Stimulated activated CD8-positive, alpha-beta memory T cell treated with anti-CD3 and anti-CD28 coated beads, Interleukin-15, amount 100 ng/mL, for 48 hours (primary cell): ENCODE measurements at regions not wholly inside any gene's neighbourhood (a gene's known extent, or its start where the extent isn't known, plus 50 kb on each side); places are given as distances from the start of the nearest gene placed in this dataset.

ENCODE experiments used
- DNase-seq, 2 donors: peaks; one replicate each; pipeline ENCODE4 v3.0.0-alpha.2; 2020; ENCODE audit warnings: low read depth in 2 of 2

DNA sequence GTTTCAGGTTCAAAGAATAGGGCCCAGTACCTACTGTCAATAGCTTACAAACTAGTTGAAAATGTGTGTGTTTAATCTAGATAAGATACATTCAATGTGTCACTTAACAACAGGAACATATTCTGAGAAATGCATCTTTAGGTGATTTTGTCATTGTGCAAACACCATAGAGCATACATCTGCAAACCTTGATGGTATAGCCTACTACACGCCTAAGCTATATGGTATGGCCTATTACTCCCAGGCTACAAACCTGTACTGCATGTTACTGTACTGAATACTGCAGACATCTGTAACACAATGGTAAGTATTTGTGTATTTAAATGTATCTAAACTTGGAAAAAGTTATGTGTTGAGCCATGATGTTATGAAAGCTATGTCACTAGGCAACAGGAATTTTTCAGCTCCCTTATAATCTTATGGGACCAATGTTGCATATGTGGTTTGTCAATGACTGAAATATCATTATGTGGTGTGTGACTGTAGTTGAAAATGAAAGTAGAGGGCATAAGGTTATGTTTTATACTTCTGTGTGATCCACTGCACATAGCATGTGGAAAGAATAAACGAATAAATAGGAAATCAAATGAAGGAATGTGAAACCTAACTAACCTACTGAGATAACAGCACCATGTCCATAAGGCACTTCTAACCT lies 129.0 kb upstream of the CAMK1G start:
- DNase-seq: no peak

DNA sequence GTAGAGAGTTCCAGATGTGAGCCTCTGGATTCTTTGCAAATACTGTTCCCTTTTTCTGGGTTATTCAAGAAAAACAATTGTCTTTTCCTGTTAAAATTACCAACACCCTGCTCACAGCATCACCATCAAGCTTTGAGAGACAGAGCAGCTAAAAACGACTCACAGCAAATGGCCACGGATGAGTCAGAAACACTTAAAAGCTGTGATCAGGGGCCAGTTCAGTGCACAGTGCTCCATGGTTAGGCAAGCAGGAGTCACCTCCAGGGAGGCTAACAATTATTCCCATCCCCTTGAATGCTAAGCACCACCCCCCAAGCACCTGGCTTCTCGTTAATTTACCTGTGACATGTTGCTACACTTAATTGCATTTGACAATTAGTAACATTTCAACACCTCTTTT lies 128.4 kb upstream of the CAMK1G start:
- DNase-seq: no peak

DNA sequence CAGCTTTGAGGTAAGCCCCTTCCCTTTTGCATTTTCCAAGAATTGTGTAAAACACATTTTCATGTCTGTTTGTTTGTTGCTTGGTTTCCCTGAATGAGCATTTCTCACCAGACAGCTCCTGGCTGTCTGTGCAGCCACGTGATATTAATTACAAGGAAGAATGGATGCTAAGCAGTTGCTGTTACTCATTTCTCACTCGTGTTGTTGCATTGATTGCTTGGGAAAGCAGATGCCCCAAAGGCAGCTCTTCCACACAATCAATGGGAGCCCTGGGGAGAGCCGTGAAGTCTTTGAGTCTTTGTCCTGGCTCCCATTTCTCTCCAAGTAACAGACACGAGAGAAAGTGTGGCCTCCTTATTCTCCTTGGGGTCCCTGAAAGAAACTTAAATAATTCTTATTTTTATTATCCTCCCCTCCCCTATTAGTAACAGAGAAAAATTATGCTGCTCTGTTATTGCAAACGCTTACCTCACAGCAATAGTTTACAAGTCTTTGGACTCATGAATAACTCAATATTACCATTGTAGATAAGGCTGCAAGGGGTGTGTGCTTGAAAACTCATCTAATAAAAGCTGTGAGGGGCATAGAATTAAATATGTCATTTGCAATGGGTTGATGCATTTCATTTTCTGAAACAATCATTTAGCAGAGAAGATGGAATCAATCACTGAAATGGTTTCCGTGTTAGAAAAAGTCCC lies 127.7 kb upstream of the CAMK1G start:
- DNase-seq: no peak

DNA sequence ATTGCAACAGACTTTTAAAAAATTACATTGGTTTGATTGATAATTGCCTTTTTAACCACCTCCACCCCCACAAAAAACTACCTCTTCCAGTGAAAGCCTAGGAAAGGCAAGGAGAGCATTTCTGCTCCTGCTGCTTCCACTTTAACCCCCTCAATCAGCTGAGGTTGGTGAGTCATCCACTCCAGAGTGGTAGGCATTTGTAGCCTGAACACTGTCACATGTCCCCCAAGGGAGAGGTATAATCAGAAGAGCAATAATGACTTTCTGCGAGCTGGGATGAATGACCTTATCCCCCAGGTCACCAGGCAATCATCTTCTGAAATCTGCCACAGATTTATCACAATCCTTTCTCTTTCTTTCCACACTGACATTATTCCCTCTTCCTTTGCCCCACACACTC lies 126.6 kb upstream of the CAMK1G start:
- DNase-seq: no peak

DNA sequence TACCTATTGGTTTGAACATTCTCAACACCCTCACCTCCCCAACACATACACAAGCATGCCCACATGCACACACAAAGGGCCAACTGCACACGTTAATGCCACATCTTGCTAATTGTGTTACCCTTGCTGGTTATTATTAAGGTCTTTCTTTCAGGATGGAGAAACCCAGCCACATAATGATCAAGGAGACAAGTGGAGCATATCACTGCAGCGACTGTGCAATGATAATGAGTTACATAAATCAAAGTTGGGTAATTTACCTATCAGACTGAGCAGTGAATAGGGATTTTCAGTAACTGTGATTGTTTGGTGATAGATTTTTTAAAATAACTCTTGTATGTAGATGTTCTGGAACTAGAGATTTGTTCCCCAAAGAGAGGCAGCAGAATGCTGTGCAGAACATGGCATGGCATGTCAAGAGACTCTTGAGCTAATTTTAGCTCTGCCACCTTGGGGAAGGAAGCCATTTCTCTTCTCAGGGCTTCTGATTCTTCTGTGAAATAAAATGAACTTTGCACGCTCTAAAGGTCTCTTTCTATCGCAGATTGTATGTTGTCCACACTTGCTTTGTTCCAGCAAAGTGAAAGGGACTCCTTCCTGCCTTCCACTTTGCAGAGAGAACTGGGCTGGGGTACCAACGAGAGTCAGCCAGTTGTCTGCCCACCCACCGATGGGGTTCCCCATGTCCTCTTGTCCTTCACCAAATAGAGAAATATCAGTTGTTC lies 126.0 kb upstream of the CAMK1G start:
- DNase-seq: no peak

DNA sequence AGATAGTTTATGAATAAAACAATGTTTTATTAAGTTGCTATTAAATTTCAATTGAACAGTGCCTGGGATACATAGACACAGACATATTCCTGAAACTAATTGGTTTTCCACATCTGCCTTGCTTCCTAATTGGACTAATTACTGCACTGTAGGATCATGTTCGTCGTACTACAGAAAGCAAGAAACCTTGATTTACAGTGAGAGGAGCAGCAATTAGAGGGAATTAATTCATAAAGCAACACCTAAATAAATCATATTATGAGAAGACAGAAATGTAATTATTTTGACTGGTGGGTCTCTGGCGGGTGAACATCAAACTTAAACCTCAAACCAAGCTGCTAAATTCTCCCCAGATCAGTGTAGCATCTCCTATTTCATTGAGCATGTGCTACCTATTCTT lies 124.6 kb upstream of the CAMK1G start:
- no peak for DNase-seq

DNA sequence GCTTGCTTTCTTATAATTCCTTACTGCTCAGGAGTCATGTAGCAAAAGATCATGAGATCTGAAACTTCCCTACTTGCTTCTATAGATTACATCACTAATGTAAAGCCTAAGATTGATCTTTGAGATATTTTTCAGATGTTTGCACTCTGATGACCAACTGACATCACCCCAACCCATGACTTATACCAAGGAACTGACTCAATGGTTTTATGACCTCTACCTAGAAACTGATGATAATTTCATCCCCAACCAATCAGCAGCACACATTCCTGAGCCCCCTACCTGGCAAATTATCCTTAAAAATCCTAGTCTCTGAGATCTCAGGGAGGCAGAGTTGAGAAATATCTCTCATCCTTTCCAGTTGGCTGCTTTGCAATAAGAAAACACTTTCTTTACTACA lies 122.3 kb upstream of the CAMK1G start:
- no peak for DNase-seq

DNA sequence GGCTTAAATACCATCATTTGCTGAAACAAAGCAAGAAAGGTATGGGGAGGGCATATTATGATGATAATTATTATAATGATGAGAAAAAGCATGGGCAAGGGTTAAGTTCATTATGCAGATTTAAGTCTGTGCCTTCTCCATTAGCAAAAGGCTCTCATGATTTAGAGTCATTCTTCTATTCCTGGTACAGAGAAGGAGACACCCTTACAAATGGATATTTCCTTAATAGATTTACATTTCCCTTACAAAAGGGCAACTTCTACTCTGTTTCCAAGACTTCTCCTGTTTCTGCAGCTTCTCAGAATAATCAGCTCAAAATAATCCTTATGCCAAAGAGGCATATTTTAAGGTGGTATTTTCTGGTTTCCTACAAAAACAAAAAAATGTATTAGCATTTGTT lies 121.1 kb upstream of the CAMK1G start:
- DNase-seq: no peak

DNA sequence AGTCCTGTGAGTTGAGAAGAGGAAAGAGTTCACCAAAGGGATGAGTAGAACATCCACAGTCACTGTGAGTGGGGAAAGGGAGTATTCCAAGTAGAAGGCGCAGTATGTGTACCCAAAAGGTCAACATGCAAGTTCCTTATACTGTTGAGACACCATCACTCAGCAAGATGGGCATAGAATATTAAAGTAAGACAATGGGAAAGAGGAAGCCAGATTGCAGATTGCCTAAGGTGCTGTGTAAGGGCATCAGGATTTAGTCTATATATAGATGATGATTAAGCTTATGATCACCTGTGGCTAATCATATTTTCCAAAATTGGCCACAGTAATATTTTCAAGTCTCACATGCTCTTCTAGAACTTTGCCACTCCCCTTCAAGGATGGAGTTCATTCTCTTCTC lies 120.1 kb upstream of the CAMK1G start:
- no peak for DNase-seq

DNA sequence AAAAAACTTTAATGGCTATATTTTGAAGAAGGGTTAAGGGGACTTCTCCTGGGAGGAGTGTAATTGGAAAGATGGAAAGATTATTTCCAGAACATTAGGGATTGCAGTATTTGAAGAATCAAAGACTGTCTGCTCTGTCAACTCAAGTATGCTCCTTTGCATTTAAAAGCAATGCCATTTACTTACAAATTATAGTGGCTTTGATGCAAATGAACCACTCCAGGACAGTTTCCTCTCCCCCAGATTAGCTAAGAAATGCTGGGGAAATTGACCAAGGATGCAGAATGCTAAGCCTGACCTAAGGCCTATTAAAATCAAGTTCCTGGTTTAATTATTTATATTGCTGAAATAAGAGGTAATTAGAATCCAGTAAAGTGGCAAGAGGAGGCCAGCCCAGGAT lies 110.5 kb upstream of the CAMK1G start:
- no peak for DNase-seq

DNA sequence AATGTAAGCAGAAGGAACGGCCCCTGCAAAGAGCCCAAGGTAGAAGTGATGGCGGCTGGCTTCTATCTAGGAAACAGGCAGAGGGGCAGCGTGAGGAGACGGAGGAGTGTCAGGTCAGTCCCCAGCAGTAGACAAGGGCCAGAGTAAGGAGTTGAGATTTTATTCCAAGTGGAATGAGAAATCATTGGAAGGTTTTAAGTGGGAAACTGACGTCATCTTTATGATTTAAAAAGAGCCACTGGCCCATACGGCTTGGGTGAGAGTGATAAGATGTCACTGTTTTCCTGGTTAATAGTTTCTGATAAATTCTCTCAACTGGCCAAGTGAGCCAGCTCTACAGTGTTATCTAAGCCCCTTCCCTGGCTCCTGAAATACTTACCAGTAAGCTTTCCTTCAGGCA lies 103.2 kb upstream of the CAMK1G start:
- no peak for DNase-seq

DNA sequence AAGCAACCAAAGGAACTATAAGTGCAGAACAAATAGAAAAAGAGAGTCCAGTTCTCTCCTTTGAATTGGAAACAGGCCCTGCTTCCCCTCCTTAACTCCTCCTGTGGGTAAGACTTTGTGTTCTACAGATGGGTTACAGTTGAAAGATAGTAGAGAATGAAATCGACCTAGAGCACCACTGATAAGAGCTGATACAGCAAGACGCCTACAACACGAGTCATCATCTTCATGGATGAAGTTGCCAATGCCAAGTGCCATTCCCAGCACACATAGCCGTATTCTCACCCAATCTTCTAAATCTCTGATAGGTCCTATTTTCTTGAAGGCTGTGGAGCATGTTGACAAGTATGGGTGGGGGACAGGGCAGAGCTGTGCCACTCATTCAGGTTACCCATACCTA lies 99.8 kb upstream of the CAMK1G start:
- DNase-seq: no peak

DNA sequence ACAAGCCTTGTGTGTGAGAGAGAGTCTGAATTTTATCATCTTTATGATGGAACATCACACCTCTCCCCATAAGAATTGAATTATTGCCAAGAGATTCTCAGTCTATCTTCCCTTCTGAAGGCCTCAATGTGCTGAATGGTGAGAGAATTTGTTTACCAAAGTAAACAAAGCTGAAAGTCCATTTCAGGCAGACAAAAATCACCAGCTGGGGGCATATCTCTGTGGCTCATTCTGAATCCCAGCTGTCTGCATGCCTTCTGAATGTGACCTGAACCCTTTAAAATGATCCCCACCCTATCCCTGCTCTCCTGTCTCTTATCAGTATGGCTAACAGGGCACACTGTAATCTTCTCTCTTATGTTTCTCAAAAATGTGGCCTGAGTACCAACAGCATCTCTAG lies 99.1 kb upstream of the CAMK1G start:
- no peak for DNase-seq

DNA sequence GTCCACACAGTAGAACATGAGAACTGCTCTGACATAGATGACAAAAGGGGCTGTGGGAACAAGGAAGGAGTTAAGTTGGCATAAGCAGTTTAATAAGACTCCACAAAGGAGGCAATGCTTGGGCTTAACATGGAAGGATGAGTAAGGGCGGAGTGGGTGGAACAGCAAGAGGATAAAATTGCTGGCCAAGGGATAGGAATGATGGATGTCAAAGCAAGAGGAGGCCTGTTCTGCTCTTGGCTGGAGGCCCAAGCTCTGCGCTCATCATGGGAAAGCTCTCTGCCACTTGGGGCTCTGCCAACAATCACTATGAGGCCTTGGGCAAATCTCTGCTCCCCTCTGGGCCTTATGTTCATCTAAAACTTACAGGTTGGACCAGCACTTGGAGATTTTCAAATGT lies 98.3 kb upstream of the CAMK1G start:
- no peak for DNase-seq

DNA sequence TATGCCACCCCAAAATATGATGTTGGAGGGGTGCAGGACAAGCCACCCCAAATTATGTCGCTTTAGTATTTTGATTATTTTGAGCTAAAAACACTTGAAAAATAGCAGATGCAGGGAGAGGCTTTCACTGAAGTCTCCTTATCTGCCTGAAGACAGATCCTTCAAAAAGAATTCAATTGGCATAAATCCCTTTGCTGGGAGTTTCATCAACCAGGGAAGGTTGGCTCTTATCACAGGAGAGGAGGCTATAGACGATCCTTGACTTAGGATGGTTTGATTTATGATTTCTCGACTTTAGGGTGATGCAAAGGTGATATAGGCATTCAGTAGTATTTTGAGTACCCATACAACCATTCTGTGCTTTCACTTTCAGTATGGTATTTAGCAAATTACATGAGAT lies 97.8 kb upstream of the CAMK1G start:
- DNase-seq: no peak

DNA sequence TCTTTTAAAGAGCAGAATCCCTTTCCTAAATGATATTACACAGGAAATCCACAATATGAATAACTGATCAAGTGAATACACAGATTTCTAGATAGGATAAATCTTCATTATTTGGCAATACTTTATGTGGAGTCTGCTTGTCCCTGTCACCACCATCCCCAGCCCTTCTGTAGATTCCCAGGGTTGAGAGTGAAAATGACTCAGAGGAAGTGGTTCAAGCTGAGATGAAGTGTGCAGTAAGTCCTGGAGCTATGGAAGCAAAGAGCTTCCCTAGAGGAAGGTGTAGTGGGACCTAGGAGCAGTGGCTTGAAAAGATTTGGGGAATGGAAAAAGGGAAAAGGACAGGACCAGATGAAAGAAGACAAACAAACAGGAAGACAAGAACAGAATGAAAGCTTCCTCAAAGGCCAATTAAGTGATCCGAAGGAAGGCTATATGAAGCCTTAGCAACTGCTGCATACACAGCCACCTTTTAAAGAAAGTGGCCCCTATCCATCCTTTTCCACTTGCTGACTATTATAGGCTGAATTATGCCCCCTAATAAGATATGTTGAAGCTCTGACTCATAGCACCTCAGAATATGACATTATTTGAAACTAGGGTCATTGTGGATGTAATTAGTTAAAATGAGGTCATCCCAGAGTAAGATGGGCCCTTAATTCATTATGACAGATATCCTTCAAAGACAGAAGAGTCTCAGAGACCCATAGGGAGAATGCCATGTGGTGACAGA lies 96.5 kb upstream of the CAMK1G start:
- no peak for DNase-seq

DNA sequence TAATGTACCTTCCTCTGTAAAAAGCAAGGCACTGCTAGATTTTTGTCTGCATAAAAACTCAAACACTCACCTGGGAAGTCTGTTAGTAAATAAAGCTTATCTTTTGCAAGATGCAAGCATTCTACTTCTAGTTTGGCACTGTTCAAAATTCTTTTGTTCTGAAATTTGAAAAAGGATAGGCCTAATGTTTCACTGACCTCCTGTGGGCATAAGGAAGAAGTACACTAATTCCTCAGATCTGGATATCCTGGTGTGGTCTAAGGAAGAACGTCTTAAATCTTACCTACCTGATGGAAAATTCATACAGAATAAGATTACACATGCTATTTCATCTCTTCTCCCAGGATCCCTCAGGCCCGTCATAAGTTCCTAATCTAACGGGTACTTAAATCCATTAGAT lies 93.5 kb upstream of the CAMK1G start:
- DNase-seq: no peak

DNA sequence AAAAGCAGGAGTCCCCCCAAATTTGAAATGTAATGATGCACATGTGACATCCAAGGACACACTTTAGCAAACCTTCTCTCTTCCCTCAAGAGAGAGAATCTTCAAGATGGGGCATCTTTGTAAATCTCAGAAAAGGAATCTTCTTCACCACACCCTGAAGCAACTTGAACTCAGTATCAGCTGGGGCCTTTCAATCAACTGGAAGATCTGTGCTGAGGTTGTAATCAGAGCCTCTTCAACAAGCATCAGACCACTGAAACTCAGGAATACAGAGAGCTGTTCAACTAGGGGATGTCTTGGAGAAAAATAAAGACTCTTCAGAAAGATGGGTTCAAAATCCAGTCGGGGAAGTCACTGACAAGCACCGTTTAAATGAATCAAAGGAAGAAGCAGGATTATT lies 92.5 kb upstream of the CAMK1G start:
- no peak for DNase-seq

DNA sequence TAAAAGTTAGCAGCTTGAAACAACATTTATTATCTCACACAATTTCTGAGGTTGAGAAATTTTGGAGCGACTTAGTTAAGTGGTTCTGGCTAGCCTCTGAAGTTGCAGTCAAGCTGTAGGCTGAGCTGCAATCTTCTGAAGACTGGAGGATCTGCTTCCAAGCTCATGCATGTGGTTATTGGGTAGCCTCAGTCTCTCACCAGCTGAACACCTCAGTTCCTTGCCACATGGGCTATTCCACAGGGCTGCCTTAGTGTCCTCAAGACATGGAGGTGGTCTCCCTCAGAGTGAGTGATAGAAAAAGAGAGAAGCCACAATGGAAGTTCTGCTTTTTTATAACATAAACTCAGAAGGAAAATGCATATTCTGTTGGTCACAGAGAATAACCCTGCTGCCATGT lies 92.0 kb upstream of the CAMK1G start:
- DNase-seq: no peak

DNA sequence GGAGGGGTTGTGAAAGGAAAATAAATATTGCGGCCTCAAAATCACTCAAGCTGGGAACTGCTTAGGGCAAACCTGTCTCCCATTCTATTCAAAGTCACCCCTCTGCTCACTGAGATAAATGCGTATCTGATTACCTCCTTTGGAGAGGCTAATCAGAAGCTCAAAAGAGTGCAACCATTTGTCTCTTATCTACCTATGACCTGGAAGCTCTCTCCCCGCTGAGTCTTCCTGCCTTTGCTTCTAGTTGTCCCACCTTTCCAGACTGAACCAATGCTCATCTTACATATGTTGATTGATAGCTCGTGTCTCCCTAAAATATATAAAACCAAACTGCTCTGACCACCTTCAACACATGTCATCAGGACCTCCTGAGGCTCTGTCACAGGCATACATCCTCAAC lies 91.6 kb upstream of the CAMK1G start:
- DNase-seq: no peak

DNA sequence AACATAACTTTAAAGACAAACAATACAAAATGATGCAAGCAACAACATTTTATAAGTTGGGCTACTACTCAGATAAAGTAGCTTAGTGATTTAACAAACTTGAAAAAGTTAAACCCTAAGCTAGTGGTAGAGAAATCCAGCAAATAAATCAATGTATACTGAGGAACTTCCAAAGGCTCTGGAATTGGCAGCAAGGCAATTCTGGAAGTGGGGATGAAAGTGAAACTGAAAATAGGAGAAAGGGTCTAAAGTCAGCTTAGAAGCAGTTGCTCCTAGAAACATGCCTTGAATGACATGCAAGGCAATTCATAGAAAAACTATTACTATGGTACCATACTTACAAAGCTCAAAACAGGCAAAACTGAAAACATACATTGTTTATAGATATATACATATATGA lies 90.0 kb upstream of the CAMK1G start:
- DNase-seq: no peak

DNA sequence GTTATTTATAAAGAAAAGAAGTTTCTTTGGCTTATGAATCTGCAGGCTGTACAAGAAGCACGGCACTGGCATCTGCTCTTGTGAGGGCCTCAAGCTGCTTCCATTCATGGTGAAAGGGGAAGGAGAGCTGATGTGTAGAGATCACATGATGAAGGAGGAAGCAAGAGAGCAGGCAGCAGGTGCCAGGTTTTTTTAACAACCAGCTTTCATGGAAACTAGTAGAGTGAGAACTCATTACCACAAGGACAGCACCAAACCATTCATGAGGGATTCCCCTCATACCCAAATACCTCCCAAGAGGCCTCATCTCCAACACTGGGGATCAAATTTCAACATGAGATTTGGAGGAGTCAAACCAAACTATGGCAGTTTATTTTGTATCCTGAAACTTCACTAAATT lies 85.8 kb upstream of the CAMK1G start:
- DNase-seq: no peak

DNA sequence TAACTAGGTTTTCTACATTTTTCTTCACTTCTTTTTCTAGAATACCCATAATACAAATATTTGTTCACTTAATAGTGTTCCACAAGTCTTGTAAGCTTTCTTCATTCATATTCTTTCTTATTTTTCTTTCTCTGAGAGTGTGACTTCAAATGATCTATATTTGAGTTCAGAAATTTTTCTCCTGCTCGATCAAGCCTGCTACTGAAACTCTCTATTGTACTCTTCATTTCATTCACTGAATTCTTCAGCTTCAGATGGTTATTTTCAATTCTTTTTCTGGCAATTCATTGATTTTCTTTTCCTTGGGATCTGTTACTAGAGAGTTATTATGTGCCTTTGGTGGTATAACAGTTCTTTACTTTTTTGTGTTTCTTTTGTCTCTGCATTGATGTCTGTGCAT lies 82.5 kb upstream of the CAMK1G start:
- DNase-seq: no peak
